GM21515 (cell line): ENCODE measurements at regions not wholly inside any gene's neighbourhood (a gene's known extent, or its start where the extent isn't known, plus 50 kb on each side); places are given as distances from the start of the nearest gene placed in this dataset.

Experiments used
- ATAC-seq: cut with Tn5 transposase; IDR thresholded peaks from one replicate; pipeline ENCODE4 v1.9.1; 2021; ENCODE audit not compliant: unreplicated experiment

DNA sequence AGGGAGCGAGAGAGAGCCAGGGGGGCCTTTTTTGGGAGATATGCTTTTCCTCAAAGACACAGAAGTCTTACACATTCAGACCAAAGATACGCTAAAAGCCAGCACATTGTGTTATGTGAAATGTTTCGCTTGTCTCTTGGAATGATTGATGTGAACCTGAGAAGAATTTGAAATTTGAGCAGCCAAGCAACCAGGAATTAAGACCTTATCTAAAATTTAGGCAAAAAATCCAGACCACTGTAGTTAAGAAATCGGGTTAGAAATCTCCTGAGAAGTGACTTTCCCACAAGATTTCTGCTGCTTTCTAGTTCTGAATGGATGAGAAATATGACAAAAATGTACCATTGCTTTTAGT, 223.2 kb upstream of the GMDS start:
- ATAC-seq: no peak

DNA sequence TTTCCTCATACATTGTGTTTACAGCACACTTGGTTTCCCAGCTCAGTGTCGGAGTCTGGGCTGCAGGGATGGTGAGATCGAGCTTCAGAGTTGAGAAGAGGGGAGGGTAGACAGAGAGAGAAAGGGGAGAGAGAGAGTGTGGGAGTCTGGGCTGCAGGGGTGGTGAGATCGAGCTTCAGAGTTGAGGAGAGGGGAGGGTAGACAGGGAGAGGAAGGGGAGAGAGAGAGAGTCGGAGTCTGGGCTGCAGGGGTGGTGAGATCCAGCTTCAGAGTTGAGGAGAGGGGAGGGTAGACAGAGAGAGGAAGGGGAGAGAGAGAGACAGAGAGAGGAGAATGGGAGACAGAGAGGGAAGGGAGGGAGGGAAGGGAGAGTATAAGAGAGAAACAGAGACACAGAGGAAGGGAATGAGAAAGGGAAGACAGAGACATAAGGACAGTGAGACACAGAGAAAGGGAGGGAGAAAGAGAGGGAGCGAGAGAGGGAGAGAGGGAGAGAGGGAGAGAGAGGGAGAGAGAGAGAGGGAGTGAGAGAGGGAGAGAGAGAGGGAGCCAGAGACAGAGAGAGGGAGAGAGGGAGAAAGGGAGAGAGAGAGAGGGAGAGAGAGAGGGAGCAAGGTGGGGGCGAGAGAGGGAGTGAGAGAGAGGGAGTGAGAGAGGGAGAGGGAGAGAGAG, 222.7 kb upstream of the GMDS start:
- no peak for ATAC-seq

DNA sequence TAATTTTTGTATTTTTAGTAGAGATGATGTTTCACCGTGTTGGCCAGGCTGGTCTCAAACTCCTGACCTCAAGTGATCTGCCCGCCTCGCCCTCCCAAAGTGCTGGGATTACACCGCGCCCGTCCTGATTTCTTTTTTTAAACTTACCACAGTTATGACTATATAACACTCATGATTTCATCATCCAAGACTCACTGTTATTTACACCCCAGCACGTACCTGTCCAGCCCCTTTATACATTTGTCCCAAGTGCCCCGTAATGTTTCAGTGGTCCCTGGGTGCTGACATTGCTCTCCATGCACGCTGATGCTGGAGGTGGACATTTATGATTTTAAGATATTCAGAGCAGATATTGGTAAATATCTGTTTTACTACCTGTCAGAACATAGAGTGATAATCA, 219.9 kb upstream of the GMDS start:
- no peak for ATAC-seq

DNA sequence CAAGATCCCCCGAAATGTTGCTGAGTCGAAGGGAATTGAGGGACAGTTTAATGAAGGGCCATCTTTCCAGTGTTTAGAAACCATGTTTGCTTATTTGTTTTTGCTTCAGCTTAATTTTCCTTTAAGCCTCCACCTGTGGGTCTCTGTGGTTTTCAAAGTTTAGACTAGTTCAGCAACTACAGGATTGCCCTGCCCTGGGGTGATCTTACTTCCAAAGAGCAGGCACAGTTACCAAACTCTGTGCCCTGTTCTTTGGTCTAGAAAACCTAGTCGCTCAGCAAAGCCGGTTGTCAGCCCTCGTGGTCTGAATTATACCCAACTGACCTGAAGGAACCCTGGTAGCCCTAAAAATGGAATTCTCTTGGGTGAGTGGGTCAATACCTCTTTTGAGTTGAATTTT, 219.2 kb upstream of the GMDS start:
- ATAC-seq: no peak

DNA sequence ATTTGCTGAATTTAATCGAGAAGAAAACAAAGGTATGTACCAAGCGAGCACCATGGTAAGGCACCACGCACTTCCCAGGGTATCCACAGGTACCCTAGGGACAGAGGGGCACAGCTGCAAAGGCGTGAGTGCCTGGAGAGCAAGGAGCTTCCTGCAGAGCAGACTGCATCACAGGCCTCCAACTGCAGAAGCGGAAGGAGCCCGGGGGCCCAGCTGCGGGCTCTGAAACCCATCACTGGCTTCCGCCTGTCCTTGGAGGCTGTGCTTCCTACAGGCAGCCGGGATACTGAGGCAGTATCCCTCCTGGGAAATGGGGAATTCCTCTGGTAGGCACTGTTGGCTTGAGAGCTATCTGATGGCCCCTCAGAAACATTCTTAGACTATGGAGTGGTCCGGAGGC, 217.4 kb upstream of the GMDS start:
- no peak for ATAC-seq

DNA sequence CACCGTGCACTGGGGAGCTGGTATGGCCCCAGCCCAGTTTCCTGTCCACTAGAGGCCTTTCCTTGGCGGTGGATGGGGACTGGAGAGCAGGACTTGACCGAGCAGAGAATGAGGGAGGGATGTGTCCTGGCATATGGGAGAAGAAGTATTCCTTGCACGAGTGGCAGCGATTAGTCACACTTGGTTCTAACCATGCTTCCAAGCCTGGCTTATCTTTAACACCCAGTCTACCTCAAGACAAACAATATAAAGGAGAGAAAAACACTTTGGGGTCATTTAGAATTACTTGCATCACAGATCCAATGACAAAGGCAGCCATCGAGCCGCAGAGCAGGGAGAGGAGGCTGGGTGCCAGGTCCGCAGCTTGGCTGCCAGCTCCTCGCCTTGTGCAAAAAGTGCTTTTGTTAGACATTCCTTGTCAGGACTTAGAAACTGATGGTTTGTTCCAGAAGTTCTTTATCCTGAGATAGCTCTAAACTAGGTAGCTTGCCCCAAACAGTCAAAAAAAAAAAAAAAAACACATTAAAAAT, 214.9 kb upstream of the GMDS start:
- ATAC-seq: no peak

DNA sequence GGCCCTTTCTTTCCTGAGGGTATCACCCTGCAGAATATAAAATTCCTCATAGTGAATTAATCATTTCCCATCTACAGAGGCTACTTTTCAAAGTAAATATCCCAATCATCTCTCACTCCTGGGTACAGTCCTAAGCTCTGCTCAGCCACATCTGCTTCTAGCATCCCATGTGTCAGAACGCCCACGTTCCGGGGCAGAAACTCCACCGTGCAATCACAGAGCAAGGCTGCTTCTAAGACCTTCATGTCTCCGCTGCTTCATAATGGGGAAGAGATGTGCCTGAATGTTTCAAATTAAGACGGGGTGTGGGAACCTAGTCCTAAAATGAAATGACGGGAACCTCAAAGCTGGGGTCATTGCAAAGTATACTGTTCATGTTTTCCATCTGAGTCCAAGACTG, 208.8 kb upstream of the GMDS start:
- ATAC-seq: no peak

DNA sequence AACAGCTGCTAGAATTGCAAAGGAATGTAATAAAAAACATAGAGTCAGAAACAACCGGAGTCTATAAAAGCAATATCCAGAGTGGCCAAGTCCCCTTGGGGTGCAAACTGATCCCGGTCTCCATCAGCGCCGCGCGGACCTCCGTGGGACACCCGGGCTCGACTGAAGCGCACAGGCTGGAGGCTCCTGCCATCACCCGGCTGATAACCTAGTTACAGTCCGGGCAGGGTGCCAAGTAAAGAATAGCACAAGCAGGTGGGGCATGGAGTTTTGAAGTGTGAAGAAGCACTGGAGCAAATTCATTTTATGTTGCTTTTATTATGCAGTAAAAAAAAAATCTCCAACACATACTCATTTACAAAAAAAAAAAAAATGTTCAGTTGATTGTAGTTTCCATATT, 205.1 kb upstream of the GMDS start:
- no peak for ATAC-seq

DNA sequence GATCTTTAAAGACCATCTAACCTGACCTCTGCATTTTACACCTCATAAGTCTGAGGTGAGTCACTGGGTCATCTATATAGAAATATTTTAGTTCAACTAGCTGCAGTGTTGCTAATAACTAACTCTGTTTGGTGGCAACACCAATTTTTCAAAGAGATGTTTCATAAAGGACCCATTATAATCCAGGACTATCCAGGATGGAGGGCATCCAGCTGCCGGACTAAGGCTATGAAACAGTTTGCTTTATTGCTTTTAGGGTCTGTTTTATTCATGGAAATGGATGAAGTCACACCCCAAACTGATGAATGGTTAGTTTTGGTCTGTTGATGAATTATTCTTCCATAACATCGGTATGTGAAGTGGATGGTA, 204.2 kb upstream of the GMDS start:
- ATAC-seq: no peak

DNA sequence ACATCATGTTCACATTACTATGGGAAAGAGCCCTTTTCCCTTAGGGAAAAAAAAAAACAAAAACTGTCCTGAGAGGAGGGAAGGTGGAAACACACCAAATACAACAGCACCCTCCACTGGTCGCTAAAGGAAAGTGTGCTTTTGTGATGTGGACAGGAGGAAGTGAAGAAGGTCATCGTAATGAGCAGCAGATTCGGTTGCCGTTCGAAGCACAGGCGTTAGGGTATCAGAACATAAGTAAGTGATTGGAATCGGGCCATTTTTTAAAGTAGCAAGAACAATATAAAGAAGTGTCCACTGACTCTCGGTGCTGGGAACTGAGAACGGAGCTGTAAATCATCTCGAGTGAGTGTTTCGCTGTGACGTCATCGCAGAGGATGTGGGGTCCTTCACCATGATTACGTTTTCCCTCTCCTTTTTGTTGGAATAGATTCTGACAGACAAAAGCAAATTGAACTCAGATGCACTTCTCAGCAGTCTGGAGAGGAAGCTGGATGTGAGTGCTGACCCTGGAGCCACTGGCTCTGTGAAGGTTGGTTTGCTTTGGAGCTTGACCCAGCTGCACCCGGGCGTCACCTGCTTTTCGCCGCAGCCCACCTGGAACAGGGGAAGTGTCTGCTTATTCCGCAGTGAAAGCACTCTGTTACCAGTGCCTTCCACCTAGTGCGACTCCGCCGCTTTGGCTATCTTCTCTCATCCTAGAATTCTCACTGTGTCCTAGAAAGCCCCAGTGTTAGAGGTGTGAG, 203.6 kb upstream of the GMDS start:
- no peak for ATAC-seq

DNA sequence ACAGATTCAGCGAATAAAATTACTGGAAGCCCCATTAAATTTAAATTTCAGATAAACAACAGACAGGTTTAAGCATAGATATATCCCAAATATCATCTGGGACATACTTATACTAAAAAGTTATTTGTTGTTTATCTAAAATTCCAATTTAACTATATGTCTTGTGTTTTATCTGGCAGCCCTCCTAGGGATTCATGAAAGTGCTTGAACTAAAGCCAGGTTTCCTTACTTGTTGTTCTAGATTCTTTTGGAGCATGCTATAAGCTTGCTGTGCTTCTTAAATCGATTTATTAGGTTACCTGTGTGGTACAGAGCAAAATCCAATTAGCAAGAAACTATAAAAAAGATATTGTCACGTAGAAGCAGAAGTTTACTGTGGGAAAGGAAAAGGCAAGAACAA, 202.5 kb upstream of the GMDS start:
- no peak for ATAC-seq

DNA sequence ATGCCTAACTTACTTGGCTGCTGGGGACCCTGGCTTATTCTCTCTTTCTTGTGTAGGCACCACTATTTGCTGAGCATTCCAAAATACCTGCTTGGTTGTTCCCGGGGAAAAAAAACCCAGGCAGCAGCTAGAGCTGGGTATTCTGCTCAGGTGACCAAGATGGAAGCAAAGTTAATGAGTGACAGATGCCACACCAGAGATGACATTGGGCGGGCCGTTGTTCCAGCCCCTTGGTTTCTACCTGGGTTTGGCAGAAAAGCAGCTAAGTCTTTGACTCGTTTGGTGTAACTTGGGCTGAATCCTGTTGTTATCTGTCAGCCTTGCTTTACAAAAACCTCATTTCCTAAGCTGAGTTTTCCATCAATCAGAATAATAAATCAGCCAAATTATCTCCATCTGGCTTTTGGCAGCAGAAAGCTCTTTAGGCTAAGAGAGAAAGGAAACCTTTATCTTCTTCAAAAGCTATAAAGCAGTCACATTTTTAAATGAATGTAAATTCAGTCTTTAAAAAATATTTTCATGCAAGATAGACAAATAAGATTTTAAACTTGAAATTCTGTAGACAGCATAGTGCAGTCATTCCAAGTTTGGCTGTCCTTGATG, 202.0 kb upstream of the GMDS start:
- no peak for ATAC-seq

DNA sequence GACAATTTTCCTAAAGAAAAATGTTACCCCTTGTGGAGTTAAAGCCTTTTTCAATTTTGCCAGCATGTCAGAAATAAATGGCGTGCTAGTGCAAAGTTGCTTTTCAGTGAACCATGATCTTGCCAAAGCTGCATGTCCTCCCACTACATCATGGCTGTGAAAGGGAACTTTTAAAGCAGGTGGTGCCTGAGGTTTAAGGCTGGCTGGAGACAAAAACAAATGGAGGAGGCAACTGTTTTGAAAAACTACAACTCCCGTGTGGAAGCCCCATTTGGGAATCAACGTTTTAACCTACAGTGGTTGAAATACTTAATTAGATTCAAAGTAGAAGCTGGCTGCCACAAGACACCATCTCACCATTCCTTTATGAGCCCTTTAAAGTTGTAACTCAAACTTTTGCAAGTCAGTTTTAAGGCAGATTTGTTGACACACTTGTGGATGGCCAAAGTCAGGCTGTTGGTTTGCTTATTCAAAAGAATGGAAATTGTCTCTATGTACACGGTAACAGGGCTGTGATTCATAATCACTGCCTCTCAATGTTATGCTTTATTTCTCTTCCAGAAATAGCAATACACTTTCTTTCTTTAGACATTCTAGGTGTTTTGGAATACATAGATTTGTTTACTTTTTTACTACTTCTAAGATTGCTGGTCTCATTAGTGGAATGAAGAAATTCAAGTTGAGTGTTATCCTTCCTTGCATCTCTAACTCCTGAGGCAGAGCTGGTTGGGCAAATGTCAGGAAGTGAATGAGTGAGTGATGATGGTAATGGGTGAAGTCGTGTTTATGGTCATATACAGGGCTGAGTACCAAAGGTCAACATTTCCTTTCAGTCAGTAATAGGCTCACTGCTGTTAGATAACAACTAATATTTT, 196.4 kb upstream of the GMDS start:
- ATAC-seq: no peak

DNA sequence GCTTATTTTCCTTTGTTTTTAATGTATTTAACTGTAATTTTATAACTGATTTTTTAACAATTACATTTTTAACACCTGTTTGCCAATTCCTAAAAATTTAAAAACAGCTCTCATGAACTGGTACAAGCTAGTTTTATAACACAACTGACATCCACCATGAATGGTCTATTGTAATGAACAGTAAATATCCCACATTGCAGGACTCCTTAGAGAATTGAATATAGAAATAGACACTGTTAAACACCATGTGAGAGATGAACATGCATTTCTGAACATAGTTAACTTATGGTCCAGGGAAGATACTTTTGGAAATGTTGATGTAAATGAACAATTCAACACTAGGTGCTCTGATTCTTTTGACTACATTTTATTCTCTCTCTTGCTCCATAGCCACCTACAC, 195.1 kb upstream of the GMDS start:
- no peak for ATAC-seq

DNA sequence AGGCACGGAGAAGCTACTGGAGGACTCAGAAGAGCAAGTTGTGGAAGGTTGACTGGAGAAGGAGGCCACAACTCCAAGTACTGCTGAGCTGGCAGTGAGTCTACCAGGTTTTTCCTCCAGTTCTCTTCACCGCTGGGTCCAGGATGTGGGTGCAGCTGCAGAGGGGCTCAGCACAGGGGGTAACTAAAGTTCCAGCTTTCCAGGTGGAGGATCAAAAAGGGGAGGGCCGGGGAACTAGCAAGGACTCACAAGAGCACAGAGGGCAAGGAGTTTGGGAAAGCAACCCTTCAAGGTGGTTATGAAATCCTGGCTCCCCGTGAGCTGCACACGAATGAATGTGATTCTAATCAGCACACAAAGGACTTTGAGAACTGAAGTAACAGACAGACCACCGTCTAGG, 194.2 kb upstream of the GMDS start:
- ATAC-seq: no peak

DNA sequence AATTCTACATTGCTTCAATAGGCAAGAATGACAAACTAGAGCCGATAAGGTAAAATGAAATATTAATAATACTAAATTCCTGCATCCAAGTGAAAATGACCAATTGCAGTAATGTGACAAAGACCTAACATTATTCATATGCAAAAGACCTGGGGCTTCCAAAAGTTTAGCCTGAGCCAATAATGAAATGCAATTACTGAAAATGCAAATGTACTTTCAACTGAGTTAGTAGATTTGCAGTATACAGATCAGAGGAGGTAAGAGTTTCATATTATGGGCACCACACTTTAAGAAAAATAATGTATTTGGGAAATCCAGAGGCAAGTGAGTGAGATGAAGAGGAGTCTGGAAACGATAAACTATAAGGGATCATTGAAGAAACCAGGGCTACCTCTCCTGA, 193.7 kb upstream of the GMDS start:
- no peak for ATAC-seq

DNA sequence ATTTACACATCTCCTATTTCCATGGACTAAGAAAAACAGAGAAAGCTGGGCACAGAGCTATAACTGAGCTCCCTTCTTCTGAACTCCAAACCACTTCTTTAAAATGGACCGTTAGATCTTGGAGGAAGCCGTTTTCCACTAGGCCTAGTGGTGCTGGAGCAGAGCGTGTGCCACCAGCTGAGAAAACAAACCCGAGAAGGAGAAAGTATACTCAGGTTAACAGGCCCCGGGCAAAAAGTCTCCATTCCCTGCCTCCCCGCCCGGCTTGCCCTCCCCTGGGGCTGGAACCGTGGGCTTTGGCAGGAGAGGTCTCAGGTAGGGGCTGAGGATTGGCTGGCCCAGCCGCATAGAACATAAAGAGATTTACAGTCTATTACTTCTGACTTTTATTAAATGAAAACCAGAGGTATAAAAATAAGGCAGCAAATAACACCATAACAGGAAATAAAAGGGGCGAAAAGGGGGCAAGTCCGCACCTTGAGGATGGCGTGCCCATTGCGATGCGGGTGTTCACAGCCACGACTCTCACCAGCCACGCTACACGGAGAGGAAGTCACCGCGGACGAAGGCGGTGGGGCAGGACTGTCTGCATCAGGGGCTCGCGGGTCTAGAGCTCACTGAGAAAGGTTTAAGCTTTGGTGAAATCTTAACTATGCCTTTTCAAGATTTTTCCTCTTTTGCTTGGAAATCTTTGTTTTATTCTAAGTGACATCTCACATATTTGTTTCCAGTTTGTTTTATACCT, 191.2 kb upstream of the GMDS start:
- no peak for ATAC-seq

DNA sequence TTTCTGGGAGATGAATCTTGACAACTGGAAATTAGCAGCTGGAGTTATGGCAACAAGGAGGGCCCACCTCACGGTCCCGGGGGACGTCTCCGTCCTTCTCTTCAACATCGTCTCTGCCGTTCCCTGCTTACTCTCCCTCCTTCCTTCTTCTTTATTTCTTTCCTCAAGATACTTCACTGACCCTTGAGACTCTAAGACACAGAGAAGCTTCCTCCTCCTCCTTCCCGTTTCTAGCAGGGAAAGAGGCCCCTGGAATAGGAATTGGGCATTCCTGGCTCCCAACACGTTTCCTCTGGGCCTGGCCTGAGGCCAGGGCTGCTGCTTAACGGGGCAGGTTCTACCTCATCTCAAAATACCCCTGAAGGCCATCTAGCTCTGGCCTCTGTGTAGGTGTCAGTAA, 189.9 kb upstream of the GMDS start:
- no peak for ATAC-seq

DNA sequence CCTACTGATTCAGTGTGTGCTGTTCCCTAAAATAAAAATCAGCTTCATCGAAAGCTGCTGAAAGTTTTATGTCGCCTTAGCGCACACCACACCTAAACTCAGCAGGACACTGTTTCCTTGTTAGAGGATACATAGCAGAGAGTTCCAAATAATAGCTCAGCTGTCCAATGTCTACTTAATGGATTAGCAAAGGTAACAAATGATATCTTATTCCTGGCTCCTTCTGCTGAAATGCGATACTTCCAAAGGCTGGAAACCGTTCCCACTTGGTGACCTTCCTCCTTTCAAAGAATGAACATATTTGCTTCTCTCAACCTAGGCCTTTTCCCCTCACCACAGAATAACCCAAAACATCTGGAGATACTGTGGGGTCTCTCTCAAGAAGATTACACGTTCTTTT, 189.5 kb upstream of the GMDS start:
- no peak for ATAC-seq

DNA sequence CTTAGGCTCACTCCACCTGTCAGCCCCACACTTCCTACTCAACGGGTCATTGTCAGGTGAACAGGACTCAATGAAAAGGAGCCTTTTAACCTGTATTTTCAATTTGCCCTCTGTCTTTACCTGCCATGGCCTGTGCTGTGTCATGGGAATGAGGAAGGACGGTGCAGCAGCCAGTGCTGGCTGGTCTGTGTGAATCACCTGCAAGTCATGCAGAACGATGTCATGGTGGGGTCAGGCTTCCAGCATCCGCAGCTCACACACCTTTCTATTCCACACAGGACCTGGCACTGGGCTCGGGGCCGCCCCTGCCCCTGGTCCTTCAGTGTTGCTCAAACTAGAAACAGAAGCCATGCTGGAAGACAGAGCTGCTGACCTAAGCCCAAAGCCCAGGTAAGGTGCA, 188.7 kb upstream of the GMDS start:
- no peak for ATAC-seq

DNA sequence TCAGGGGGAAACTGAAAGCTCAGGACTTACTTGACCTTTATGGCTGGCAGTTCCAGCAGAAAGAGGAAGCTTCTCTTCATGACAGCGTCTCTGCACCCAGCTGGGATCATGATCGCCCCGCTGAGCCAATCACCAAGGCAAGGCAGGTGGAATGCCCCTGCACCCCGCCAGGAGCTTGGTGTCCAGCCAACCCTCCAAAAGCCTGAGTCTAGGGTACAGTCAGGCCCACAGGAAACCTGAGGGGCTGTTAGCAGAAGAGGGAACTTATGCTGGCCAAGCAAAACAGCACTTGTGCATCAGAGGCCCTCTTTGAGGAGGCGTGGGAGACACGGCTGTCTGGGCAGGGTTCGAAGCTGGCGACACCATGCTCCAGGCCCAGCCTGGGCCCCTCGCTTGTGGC, 188.3 kb upstream of the GMDS start:
- ATAC-seq: no peak
